ENCODE measurements at regions not wholly inside any gene's neighbourhood (a gene's known extent, or its start where the extent isn't known, plus 50 kb on each side); places are given as distances from the start of the nearest gene placed in this dataset.

DNA sequence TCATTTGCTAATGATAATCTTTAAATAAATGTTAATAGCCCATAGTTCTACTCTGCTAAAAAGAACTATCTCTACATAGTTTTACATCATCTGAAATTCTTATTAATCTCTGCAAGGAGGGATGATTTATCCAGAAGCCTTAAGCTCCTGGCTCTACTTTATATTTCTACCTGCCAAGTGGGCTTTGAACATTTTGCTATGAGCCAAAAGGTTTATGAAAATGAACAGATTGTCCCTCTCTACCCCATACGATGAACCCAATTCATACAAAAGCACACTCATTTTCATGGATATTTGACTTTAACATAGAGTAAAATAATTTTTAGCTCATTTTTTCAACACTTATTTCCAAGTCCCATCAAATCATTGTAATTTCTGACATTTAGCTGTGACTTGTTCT is 611.0 kb downstream of the NSUN3 start:
- TF ChIP-seq, protein P1, sequence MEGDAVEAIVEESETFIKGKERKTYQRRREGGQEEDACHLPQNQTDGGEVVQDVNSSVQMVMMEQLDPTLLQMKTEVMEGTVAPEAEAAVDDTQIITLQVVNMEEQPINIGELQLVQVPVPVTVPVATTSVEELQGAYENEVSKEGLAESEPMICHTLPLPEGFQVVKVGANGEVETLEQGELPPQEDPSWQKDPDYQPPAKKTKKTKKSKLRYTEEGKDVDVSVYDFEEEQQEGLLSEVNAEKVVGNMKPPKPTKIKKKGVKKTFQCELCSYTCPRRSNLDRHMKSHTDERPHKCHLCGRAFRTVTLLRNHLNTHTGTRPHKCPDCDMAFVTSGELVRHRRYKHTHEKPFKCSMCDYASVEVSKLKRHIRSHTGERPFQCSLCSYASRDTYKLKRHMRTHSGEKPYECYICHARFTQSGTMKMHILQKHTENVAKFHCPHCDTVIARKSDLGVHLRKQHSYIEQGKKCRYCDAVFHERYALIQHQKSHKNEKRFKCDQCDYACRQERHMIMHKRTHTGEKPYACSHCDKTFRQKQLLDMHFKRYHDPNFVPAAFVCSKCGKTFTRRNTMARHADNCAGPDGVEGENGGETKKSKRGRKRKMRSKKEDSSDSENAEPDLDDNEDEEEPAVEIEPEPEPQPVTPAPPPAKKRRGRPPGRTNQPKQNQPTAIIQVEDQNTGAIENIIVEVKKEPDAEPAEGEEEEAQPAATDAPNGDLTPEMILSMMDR (IDR thresholded peaks at IDR 0.05; ENCODE audit: low read length): no peak
- TF ChIP-seq EZH2 (IDR thresholded peaks at IDR 0.05; ENCODE audit: borderline replicate concordance, low read length): no peak
